Mesenchymal stem cell (in vitro differentiated cells and primary cell): ENCODE measurements at regions not wholly inside any gene's neighbourhood (a gene's known extent, or its start where the extent isn't known, plus 50 kb on each side); places are given as distances from the start of the nearest gene placed in this dataset.

Experiments
- DNase-seq: peaks from one replicate; pipeline ENCODE4 v3.0.0-alpha.2; 2013
- H2AFZ ChIP-seq: one replicate; pipeline ENCODE4 v1.6.1; 2013; ENCODE audit warnings: low read depth, mild to moderate bottlenecking, control low read depth, inconsistent platforms, low read length, moderate library complexity
- H2AK5ac ChIP-seq: 2 replicates; pipeline ENCODE4 v1.6.1; 2013; ENCODE audit warnings: low read length, moderate library complexity, mild to moderate bottlenecking, inconsistent platforms; ENCODE audit not compliant: severe bottlenecking
- H2BK120ac ChIP-seq: one replicate; pipeline ENCODE4 v1.6.1; 2013; ENCODE audit warnings: low read depth, mild to moderate bottlenecking, inconsistent platforms, low read length, moderate library complexity
- H2BK12ac ChIP-seq, 2 experiments: one replicate each; pipeline ENCODE4 v1.6.1; 2013; ENCODE audit warnings: inconsistent platforms in 2 of 2, low read length in 2 of 2, mild to moderate bottlenecking in 2 of 2, moderate library complexity in 2 of 2, control low read depth in 1 of 2
- H2BK15ac ChIP-seq: one replicate; pipeline ENCODE4 v1.6.1; 2013; ENCODE audit warnings: mild to moderate bottlenecking, low read depth, inconsistent platforms; ENCODE audit not compliant: poor library complexity, severe bottlenecking
- H2BK5ac ChIP-seq: 2 replicates; pipeline ENCODE4 v1.6.1; 2013; ENCODE audit warnings: low read depth, mild to moderate bottlenecking, low read length, control low read depth, inconsistent platforms; ENCODE audit not compliant: poor library complexity, severe bottlenecking
- H3K14ac ChIP-seq, 2 experiments: one replicate each; pipeline ENCODE4 v1.6.1; 2013; ENCODE audit warnings: inconsistent platforms in 2 of 2, low read length in 2 of 2, control low read depth in 1 of 2, mild to moderate bottlenecking in 1 of 2, moderate library complexity in 1 of 2
- H3K18ac ChIP-seq, 2 experiments: one replicate each; pipeline ENCODE4 v1.6.1; 2013; ENCODE audit warnings: inconsistent platforms in 2 of 2, low read length in 2 of 2, control low read depth in 1 of 2, low read depth in 1 of 2, mild to moderate bottlenecking in 1 of 2
- H3K23ac ChIP-seq, 2 experiments: one replicate each; pipeline ENCODE4 v1.6.1; 2013; ENCODE audit warnings: inconsistent platforms in 2 of 2, low read length in 2 of 2, mild to moderate bottlenecking in 2 of 2, moderate library complexity in 2 of 2, control low read depth in 1 of 2
- H3K27ac ChIP-seq: 2 replicates; pipeline ENCODE4 v1.5.1; 2013; ENCODE audit warnings: mild to moderate bottlenecking, moderate library complexity, low read length, control low read depth, inconsistent platforms; ENCODE audit not compliant: poor library complexity, severe bottlenecking
- H3K27me3 ChIP-seq, 2 experiments: 2 replicates each; pipeline versions ENCODE4 v1.6.1 to v1.7.0; 2013; ENCODE audit warnings: low read length in 2 of 2, mild to moderate bottlenecking in 2 of 2, moderate library complexity in 2 of 2, control low read depth in 1 of 2, inconsistent platforms in 1 of 2; ENCODE audit not compliant: control insufficient read depth in 1 of 2, insufficient read depth in 1 of 2
- H3K36me3 ChIP-seq, 2 experiments: 2 replicates each; pipeline versions ENCODE4 v1.6.1 to v1.7.0; 2013; ENCODE audit warnings: low read length in 2 of 2, control low read depth in 1 of 2, inconsistent platforms in 1 of 2, low read depth in 1 of 2, mild to moderate bottlenecking in 1 of 2; ENCODE audit not compliant: insufficient read depth in 2 of 2, control insufficient read depth in 1 of 2
- H3K4ac ChIP-seq, 2 experiments: one replicate each; pipeline ENCODE4 v1.6.1; 2013; ENCODE audit warnings: inconsistent platforms in 2 of 2, low read length in 2 of 2, mild to moderate bottlenecking in 2 of 2, moderate library complexity in 2 of 2, control low read depth in 1 of 2, low read depth in 1 of 2
- H3K4me1 ChIP-seq: 2 replicates; pipeline ENCODE4 v1.6.1; 2013; ENCODE audit warnings: low read depth, low read length, control low read depth; ENCODE audit not compliant: control insufficient read depth, insufficient read depth
- H3K4me2 ChIP-seq: 2 replicates; pipeline ENCODE4 v1.6.1; 2013; ENCODE audit warnings: low read length, mild to moderate bottlenecking, inconsistent platforms; ENCODE audit not compliant: poor library complexity, severe bottlenecking
- H3K4me3 ChIP-seq, 2 experiments: 2 replicates each; pipeline versions ENCODE4 v1.5.1 to v1.7.0; 2013; ENCODE audit warnings: low read length in 2 of 2, mild to moderate bottlenecking in 2 of 2, control low read depth in 1 of 2, low read depth in 1 of 2; ENCODE audit not compliant: insufficient read depth in 1 of 2
- H3K79me1 ChIP-seq: replicated peaks from 2 replicates; pipeline ENCODE4 v1.6.1; 2013; ENCODE audit warnings: mild to moderate bottlenecking, control low read depth, low read length, inconsistent platforms; ENCODE audit not compliant: poor library complexity, severe bottlenecking
- H3K9ac ChIP-seq: 2 replicates; pipeline ENCODE4 v1.7.0; 2013; ENCODE audit warnings: mild to moderate bottlenecking, low read length, moderate library complexity
- H3K9me3 ChIP-seq: 2 replicates; pipeline ENCODE4 v1.7.0; 2013; ENCODE audit warnings: mild to moderate bottlenecking, low read length; ENCODE audit not compliant: control insufficient read depth
- H4K8ac ChIP-seq: one replicate; pipeline ENCODE4 v1.6.1; 2013; ENCODE audit warnings: inconsistent platforms, mild to moderate bottlenecking, low read length, moderate library complexity
- H4K91ac ChIP-seq: one replicate; pipeline ENCODE4 v1.6.1; 2013; ENCODE audit warnings: mild to moderate bottlenecking, low read length, inconsistent platforms
- WGBS: methylation state at CpG from one replicate; pipeline ENCODE4 v1.1.7; 2013; ENCODE audit warnings: mixed read lengths; 5-methylcytosine and 5-hydroxymethylcytosine counted together

DNA sequence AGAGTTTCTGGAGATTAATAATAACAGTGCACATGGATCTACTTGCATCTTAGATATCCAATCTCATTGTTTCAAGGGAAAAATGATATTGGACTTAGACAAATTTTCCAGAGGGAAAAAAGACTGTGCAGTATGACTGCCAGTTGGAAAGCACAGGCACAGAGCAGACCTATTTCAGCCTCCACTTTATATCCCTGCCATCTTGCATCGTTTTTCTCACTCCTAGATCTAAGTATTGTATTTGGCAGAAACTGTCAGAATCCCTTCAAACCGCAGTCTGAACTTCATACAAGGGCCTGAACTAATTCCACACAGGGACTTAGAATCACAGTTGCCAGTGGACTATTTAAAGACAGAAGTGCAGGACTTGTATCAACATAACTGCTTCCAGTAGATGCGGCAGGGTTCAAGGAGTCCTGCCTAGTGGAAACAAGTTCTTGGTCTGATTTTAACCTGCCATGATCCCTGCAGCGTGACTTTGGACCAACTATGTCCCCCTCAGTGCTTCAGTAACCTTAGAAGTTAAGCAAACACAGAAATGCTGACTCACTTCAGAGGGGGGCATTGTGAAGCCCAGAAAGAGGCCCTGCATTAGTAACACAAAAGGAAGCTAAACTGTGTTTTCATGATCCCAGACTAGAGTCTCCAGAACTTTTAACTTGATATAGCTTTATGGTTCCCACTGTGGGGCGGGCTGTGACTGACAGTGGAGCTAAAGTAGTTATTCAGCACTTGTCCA lies 95.7 kb upstream of the PALS2 start:
- no peak overlapping the region for H2BK15ac ChIP-seq
- H2AK5ac ChIP-seq, result no peak overlapping the region
- H2BK5ac ChIP-seq, result peak overlapping the region; percentile 81
- H4K91ac ChIP-seq, result no peak overlapping the region
- 55% methylated on average over 4 of the region's 5 CpGs for WGBS
- no peaks in the 10 kb centered on the region for H3K79me1 ChIP-seq
- H3K4me1 ChIP-seq, result peaks cover 9% of the 10 kb centered on the region
- peak; percentile 80 for DNase-seq
- no peak overlapping the region for H2BK120ac ChIP-seq
- no peak overlapping the region for H3K14ac ChIP-seq
- H3K36me3 ChIP-seq, result no peaks in the 10 kb centered on the region
- H3K23ac ChIP-seq, result no peak overlapping the region
- H2BK12ac ChIP-seq, result peak overlapping the region in 1 of 2 experiments; percentile 86
- no peaks in the 10 kb centered on the region for H3K27me3 ChIP-seq
- H3K27ac ChIP-seq, result peak overlapping the region; percentile 97
- peak overlapping the region; percentile 23 to 49 for H3K18ac ChIP-seq
- peak overlapping the region; percentile 79 for H4K8ac ChIP-seq
- H3K4me2 ChIP-seq, result no peak overlapping the region
- no peaks in the 10 kb centered on the region for H3K9me3 ChIP-seq
- peak overlapping the region in 1 of 2 experiments; percentile 32 for H3K4me3 ChIP-seq
- peak overlapping the region; percentile 69 for H3K9ac ChIP-seq
- no peak overlapping the region for H2AFZ ChIP-seq
- H3K4ac ChIP-seq, result peak overlapping the region in 1 of 2 experiments; percentile 60

DNA sequence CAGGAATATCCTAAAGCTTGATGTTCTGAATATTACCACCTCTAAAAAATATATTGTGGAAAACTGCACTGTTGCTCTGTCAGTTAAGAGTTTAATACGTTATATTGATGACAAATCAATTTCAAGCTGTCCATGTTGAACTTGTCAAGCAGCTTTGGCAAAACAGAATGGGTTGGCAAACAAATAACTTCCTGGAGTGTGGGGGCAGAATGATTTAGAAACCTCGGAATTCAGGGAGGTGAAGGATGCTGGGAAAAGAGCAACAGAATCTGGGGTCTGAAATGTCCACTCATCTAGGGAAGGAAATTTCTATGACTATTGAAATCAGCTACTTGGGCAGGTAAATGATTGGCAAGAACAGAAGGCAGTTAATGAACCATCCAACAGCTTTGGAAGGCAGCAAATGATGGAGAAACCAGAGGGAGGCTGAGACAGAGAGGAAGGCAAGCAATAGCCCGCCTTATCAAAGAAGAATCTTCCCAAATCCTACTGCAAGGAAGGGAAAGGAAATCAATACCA lies 95.1 kb upstream of the PALS2 start:
- peak overlapping the region; percentile 19 for H4K91ac ChIP-seq
- H2BK120ac ChIP-seq, result peak overlapping the region; percentile 77
- H2AFZ ChIP-seq, result no peak overlapping the region
- no peaks in the 10 kb centered on the region for H3K9me3 ChIP-seq
- peak overlapping the region; percentile 69 for H3K9ac ChIP-seq
- WGBS, result 61% methylated on average over 2 of the region's 3 CpGs
- no peak overlapping the region for H3K23ac ChIP-seq
- H2BK15ac ChIP-seq, result no peak overlapping the region
- H3K27ac ChIP-seq, result peak overlapping the region; percentile 97
- H3K4ac ChIP-seq, result no peak overlapping the region
- H3K14ac ChIP-seq, result no peak overlapping the region
- H3K18ac ChIP-seq, result peak overlapping the region; percentile 19 to 35
- H3K79me1 ChIP-seq, result no peaks in the 10 kb centered on the region
- peak overlapping the region; percentile 38 for H3K4me2 ChIP-seq
- peaks cover 9% of the 10 kb centered on the region for H3K4me1 ChIP-seq
- H3K4me3 ChIP-seq, result peak overlapping the region in 1 of 2 experiments; percentile 19
- H3K36me3 ChIP-seq, result no peaks in the 10 kb centered on the region
- H2AK5ac ChIP-seq, result peak overlapping the region; percentile 98
- no peak for DNase-seq
- peak overlapping the region in 1 of 2 experiments; percentile 28 for H2BK12ac ChIP-seq
- no peaks in the 10 kb centered on the region for H3K27me3 ChIP-seq
- H4K8ac ChIP-seq, result peak overlapping the region; percentile 4
- peak overlapping the region; percentile 68 for H2BK5ac ChIP-seq

DNA sequence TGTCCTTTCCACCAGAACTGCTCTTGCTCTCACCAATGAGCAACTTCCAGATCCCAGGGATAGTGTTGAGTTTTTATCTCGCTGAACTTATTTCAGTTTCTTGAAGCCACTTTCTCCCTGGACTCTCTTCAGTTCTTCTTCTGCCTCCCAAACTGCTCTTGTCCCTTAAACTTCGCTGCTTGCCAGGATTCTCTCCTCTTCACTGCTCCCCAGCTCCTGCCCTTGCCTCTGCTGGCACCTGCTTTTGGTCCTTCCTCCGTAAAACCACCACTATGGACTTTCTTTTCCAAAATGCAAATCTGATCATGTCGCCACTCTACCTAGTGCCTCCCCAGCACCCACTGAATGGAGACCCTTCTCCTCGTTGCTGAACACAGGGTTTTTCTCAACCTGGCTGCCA lies 92.8 kb upstream of the PALS2 start:
- DNase-seq, result no peak
- H3K27ac ChIP-seq, result no peak overlapping the region
- peaks cover 9% of the 10 kb centered on the region for H3K4me1 ChIP-seq
- H3K4ac ChIP-seq, result no peak overlapping the region
- H2AFZ ChIP-seq, result no peak overlapping the region
- H3K14ac ChIP-seq, result no peak overlapping the region
- H4K91ac ChIP-seq, result no peak overlapping the region
- no peak overlapping the region for H3K18ac ChIP-seq
- peak overlapping the region in 1 of 2 experiments; percentile 32 for H2BK12ac ChIP-seq
- no peaks in the 10 kb centered on the region for H3K36me3 ChIP-seq
- no peaks in the 10 kb centered on the region for H3K27me3 ChIP-seq
- H3K9ac ChIP-seq, result no peak overlapping the region
- no peak overlapping the region for H2BK120ac ChIP-seq
- H3K4me2 ChIP-seq, result no peak overlapping the region
- no peak overlapping the region for H4K8ac ChIP-seq
- H3K79me1 ChIP-seq, result no peaks in the 10 kb centered on the region
- H2AK5ac ChIP-seq, result peak overlapping the region; percentile 74
- no peak overlapping the region for H2BK5ac ChIP-seq
- 82% methylated on average over 5 of the region's 5 CpGs for WGBS
- H2BK15ac ChIP-seq, result no peak overlapping the region
- H3K4me3 ChIP-seq, result no peak overlapping the region
- H3K9me3 ChIP-seq, result no peaks in the 10 kb centered on the region
- H3K23ac ChIP-seq, result no peak overlapping the region

DNA sequence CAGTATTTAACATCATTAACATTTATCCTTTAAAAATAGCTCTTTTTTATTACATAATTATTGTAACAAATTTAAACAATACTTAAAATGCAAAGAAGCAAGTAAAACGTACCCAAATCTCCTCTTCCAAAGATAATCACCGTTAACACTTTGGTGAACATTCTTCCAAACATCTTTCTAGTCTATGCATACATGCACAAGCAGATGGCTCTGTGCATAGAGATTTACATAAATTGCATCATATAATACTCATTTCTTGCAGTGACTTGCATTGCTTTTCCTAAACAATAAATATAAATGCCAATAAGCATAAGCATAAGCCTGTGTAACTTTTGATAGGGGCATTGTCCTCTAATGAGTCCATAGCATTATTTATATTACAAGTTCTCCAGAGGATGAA lies 89.4 kb upstream of the PALS2 start:
- Histone ChIP-seq H3K4ac (no peak overlapping the region), H3K4me3 (no peak overlapping the region), H3K9me3 (no peaks in the 10 kb centered on the region), H3K79me1 (no peaks in the 10 kb centered on the region), H2AK5ac (no peak overlapping the region), H2BK5ac (no peak overlapping the region), H4K91ac (no peak overlapping the region), H3K4me2 (no peak overlapping the region), H3K18ac (no peak overlapping the region), H4K8ac (no peak overlapping the region), H2BK120ac (no peak overlapping the region), H3K9ac (no peak overlapping the region), H2AFZ (no peak overlapping the region), H3K14ac (no peak overlapping the region), H3K27me3 (no peaks in the 10 kb centered on the region), H3K4me1 (peaks cover 2% of the 10 kb centered on the region), H3K36me3 (no peaks in the 10 kb centered on the region), H2BK12ac (no peak overlapping the region), H3K23ac (no peak overlapping the region), H3K27ac (no peak overlapping the region), H2BK15ac (no peak overlapping the region)
- no peak for DNase-seq
- WGBS, result 73% methylated on average over 2 of the region's 2 CpGs
